IPS DF 4.7 (cell line): ENCODE measurements at regions not wholly inside any gene's neighbourhood (a gene's known extent, or its start where the extent isn't known, plus 50 kb on each side); places are given as distances from the start of the nearest gene placed in this dataset.

ENCODE experiments used
- DNase-seq: peaks from one replicate; pipeline ENCODE4 v3.0.0-alpha.2; 2013; ENCODE audit warnings: low spot score; ENCODE audit errors: extremely low read depth

GRCh38 chr16:86377251-86378022 lies 132.9 kb upstream of the FOXF1 start:
- DNase-seq: no peak

- no peak for DNase-seq
These were observed 132.2 kb upstream of the FOXF1 start for GRCh38 chr16:86378128-86378527.

- no peak for DNase-seq
These were observed 131.4 kb upstream of the FOXF1 start for GRCh38 chr16:86378831-86379504.

- no peak for DNase-seq
These were observed 130.9 kb upstream of the FOXF1 start for GRCh38 chr16:86379505-86379846.

GRCh38 chr16:86380030-86380429 lies 130.3 kb upstream of the FOXF1 start:
- no peak for DNase-seq

GRCh38 chr16:86381491-86381890 lies 128.8 kb upstream of the FOXF1 start:
- no peak for DNase-seq

- no peak for DNase-seq
These were observed 128.1 kb upstream of the FOXF1 start for GRCh38 chr16:86382067-86382773.

- no peak for DNase-seq
These were observed 127.4 kb upstream of the FOXF1 start for GRCh38 chr16:86382774-86383407.

- DNase-seq: no peak
These were observed 126.7 kb upstream of the FOXF1 start for GRCh38 chr16:86383488-86384262.

- no peak for DNase-seq
These were observed 126.1 kb upstream of the FOXF1 start for GRCh38 chr16:86384263-86384649.

- no peak for DNase-seq
These were observed 125.3 kb upstream of the FOXF1 start for GRCh38 chr16:86384980-86385379.

- DNase-seq: no peak
These were observed 122.6 kb upstream of the FOXF1 start for GRCh38 chr16:86387468-86388440.

- no peak for DNase-seq
These were observed 121.4 kb upstream of the FOXF1 start for GRCh38 chr16:86388976-86389375.

GRCh38 chr16:86389566-86390328 lies 120.6 kb upstream of the FOXF1 start:
- no peak for DNase-seq

- DNase-seq: no peak
These were observed 120.0 kb upstream of the FOXF1 start for GRCh38 chr16:86390335-86390734.

- no peak for DNase-seq
These were observed 118.8 kb upstream of the FOXF1 start for GRCh38 chr16:86391486-86391885.

GRCh38 chr16:86391984-86392383 lies 118.3 kb upstream of the FOXF1 start:
- no peak for DNase-seq

- no peak for DNase-seq
These were observed 117.7 kb upstream of the FOXF1 start for GRCh38 chr16:86392436-86393152.
